ENCODE measurements at regions not wholly inside any gene's neighbourhood (a gene's known extent, or its start where the extent isn't known, plus 50 kb on each side); places are given as distances from the start of the nearest gene placed in this dataset.

- TF ChIP-seq POLR2AphosphoS5 (IDR thresholded peaks at IDR 0.05), result no peak
- no peak for TF ChIP-seq CTCF (IDR thresholded peaks at IDR 0.05)
- no peak for TF ChIP-seq POLR2A (IDR thresholded peaks at IDR 0.05)
Measured at GRCh38 chr12:78406213-78406612, 458.4 kb upstream of the SYT1 start.

Measured in prostate gland (tissue), 2 donors.